ENCODE measurements at regions not wholly inside any gene's neighbourhood (a gene's known extent, or its start where the extent isn't known, plus 50 kb on each side); places are given as distances from the start of the nearest gene placed in this dataset.

- WGBS (ENCODE audit: extremely low coverage, insufficient coverage, insufficient read length): no CpG with 5 or more reads among the region's 8 CpGs
- H4K12ac ChIP-seq (ENCODE audit: low read depth, low read length): no peak overlapping the region
- H3K4ac ChIP-seq (ENCODE audit: low read depth, low read length): no peak overlapping the region
- H4K8ac ChIP-seq (ENCODE audit: low read depth, low read length): no peak overlapping the region
- H3K9me3 ChIP-seq (ENCODE audit: insufficient read depth, low read depth, low read length): peaks cover 2% of the 10 kb centered on the region
- no peak overlapping the region for H4K91ac ChIP-seq (ENCODE audit: low read depth, low read length)
- no peak overlapping the region for H3K27ac ChIP-seq (ENCODE audit: low read depth, low read length)
- H2BK5ac ChIP-seq (ENCODE audit: low read depth, low read length, poor library complexity): no peak overlapping the region
- no peak overlapping the region for H3K4me2 ChIP-seq (ENCODE audit: low read length)
- H2AFZ ChIP-seq (ENCODE audit: insufficient read depth, low read length, poor library complexity): no peak overlapping the region
- no peak overlapping the region for H2BK120ac ChIP-seq (ENCODE audit: insufficient read depth, low read length, poor library complexity)
- H3K4me1 ChIP-seq (ENCODE audit: control insufficient read depth in 1 of 2, insufficient read depth in 2 of 2, low read length in 2 of 2): no peaks in the 10 kb centered on the region
- H3K23ac ChIP-seq (ENCODE audit: low read length): no peak overlapping the region
- no peaks in the 10 kb centered on the region for H3K79me1 ChIP-seq (ENCODE audit: low read length)
- no peak overlapping the region for H3K9ac ChIP-seq (ENCODE audit: low read length)
- no peak overlapping the region for H3K18ac ChIP-seq (ENCODE audit: low read length)
- H3K27me3 ChIP-seq (ENCODE audit: insufficient read depth, low read length): no peaks in the 10 kb centered on the region
- H2AK5ac ChIP-seq (ENCODE audit: low read length): no peak overlapping the region
- DNase-seq: no peak
- no peak overlapping the region for H3K4me3 ChIP-seq (ENCODE audit: low read depth, low read length)
- H3K36me3 ChIP-seq (ENCODE audit: control insufficient read depth in 1 of 2, insufficient read depth in 2 of 2, low read length in 2 of 2): no peaks in the 10 kb centered on the region
- no peak overlapping the region for H3K14ac ChIP-seq (ENCODE audit: low read length)
- H3K79me2 ChIP-seq (ENCODE audit: control insufficient read depth, insufficient read depth, low read length, poor library complexity): no peaks in the 10 kb centered on the region
- H2BK12ac ChIP-seq (ENCODE audit: low read length): no peak overlapping the region
Measured at GRCh38 chr14:98946940-98947339, 325.1 kb downstream of the BCL11B start.

- Histone ChIP-seq H3K18ac (ENCODE audit: low read length) (no peak overlapping the region), H2BK12ac (ENCODE audit: low read length) (no peak overlapping the region), H3K14ac (ENCODE audit: low read length) (no peak overlapping the region), H2AK5ac (ENCODE audit: low read length) (no peak overlapping the region), H3K27me3 (ENCODE audit: insufficient read depth, low read length) (no peaks in the 10 kb centered on the region), H3K23ac (ENCODE audit: low read length) (no peak overlapping the region), H3K9me3 (ENCODE audit: insufficient read depth, low read depth, low read length) (peaks cover 2% of the 10 kb centered on the region), H3K79me1 (ENCODE audit: low read length) (no peaks in the 10 kb centered on the region), H3K36me3 (ENCODE audit: control insufficient read depth in 1 of 2, insufficient read depth in 2 of 2, low read length in 2 of 2) (no peaks in the 10 kb centered on the region), H2BK5ac (ENCODE audit: low read depth, low read length, poor library complexity) (no peak overlapping the region), H3K79me2 (ENCODE audit: control insufficient read depth, insufficient read depth, low read length, poor library complexity) (no peaks in the 10 kb centered on the region), H4K91ac (ENCODE audit: low read depth, low read length) (no peak overlapping the region), H4K8ac (ENCODE audit: low read depth, low read length) (no peak overlapping the region), H3K27ac (ENCODE audit: low read depth, low read length) (no peak overlapping the region), H3K4me2 (ENCODE audit: low read length) (no peak overlapping the region), H4K12ac (ENCODE audit: low read depth, low read length) (no peak overlapping the region), H3K9ac (ENCODE audit: low read length) (no peak overlapping the region), H2BK120ac (ENCODE audit: insufficient read depth, low read length, poor library complexity) (no peak overlapping the region), H3K4me1 (ENCODE audit: control insufficient read depth in 1 of 2, insufficient read depth in 2 of 2, low read length in 2 of 2) (no peaks in the 10 kb centered on the region), H2AFZ (ENCODE audit: insufficient read depth, low read length, poor library complexity) (no peak overlapping the region), H3K4me3 (ENCODE audit: low read depth, low read length) (no peak overlapping the region), H3K4ac (ENCODE audit: low read depth, low read length) (no peak overlapping the region)
- DNase-seq: no peak
- WGBS (ENCODE audit: extremely low coverage, insufficient coverage, insufficient read length): no CpG with 5 or more reads among the region's 8 CpGs
Measured at GRCh38 chr14:98947911-98948595, 323.9 kb downstream of the BCL11B start.

GRCh38 chr14:98949051-98949450, 322.9 kb downstream of the BCL11B start:
- Histone ChIP-seq H3K14ac (ENCODE audit: low read length) (no peak overlapping the region), H2BK5ac (ENCODE audit: low read depth, low read length, poor library complexity) (no peak overlapping the region), H2BK12ac (ENCODE audit: low read length) (no peak overlapping the region), H3K79me2 (ENCODE audit: control insufficient read depth, insufficient read depth, low read length, poor library complexity) (no peaks in the 10 kb centered on the region), H3K18ac (ENCODE audit: low read length) (no peak overlapping the region), H3K27me3 (ENCODE audit: insufficient read depth, low read length) (no peaks in the 10 kb centered on the region), H3K4me2 (ENCODE audit: low read length) (no peak overlapping the region), H3K9ac (ENCODE audit: low read length) (no peak overlapping the region), H3K36me3 (ENCODE audit: control insufficient read depth in 1 of 2, insufficient read depth in 2 of 2, low read length in 2 of 2) (no peaks in the 10 kb centered on the region), H3K9me3 (ENCODE audit: insufficient read depth, low read depth, low read length) (peaks cover 2% of the 10 kb centered on the region), H2AK5ac (ENCODE audit: low read length) (no peak overlapping the region), H3K27ac (ENCODE audit: low read depth, low read length) (no peak overlapping the region), H4K8ac (ENCODE audit: low read depth, low read length) (no peak overlapping the region), H3K79me1 (ENCODE audit: low read length) (no peaks in the 10 kb centered on the region), H3K4me1 (ENCODE audit: control insufficient read depth in 1 of 2, insufficient read depth in 2 of 2, low read length in 2 of 2) (no peaks in the 10 kb centered on the region), H4K91ac (ENCODE audit: low read depth, low read length) (no peak overlapping the region), H3K4ac (ENCODE audit: low read depth, low read length) (no peak overlapping the region), H3K23ac (ENCODE audit: low read length) (no peak overlapping the region), H2AFZ (ENCODE audit: insufficient read depth, low read length, poor library complexity) (no peak overlapping the region), H3K4me3 (ENCODE audit: low read depth, low read length) (no peak overlapping the region), H2BK120ac (ENCODE audit: insufficient read depth, low read length, poor library complexity) (no peak overlapping the region), H4K12ac (ENCODE audit: low read depth, low read length) (no peak overlapping the region)
- no CpG with 5 or more reads among the region's 2 CpGs for WGBS (ENCODE audit: extremely low coverage, insufficient coverage, insufficient read length)
- no peak for DNase-seq

- H4K12ac ChIP-seq (ENCODE audit: low read depth, low read length): no peak overlapping the region
- H3K9ac ChIP-seq (ENCODE audit: low read length): no peak overlapping the region
- H4K8ac ChIP-seq (ENCODE audit: low read depth, low read length): no peak overlapping the region
- no peak overlapping the region for H4K91ac ChIP-seq (ENCODE audit: low read depth, low read length)
- no peaks in the 10 kb centered on the region for H3K79me1 ChIP-seq (ENCODE audit: low read length)
- peaks cover 2% of the 10 kb centered on the region for H3K9me3 ChIP-seq (ENCODE audit: insufficient read depth, low read depth, low read length)
- no peak overlapping the region for H3K18ac ChIP-seq (ENCODE audit: low read length)
- H3K27ac ChIP-seq (ENCODE audit: low read depth, low read length): no peak overlapping the region
- H3K4me3 ChIP-seq (ENCODE audit: low read depth, low read length): no peak overlapping the region
- no peak overlapping the region for H3K4me2 ChIP-seq (ENCODE audit: low read length)
- no peak overlapping the region for H2AK5ac ChIP-seq (ENCODE audit: low read length)
- H2BK5ac ChIP-seq (ENCODE audit: low read depth, low read length, poor library complexity): no peak overlapping the region
- no peak for DNase-seq
- no peak overlapping the region for H3K23ac ChIP-seq (ENCODE audit: low read length)
- H3K14ac ChIP-seq (ENCODE audit: low read length): no peak overlapping the region
- WGBS (ENCODE audit: extremely low coverage, insufficient coverage, insufficient read length): no CpG with 5 or more reads among the region's 9 CpGs
- no peak overlapping the region for H2BK12ac ChIP-seq (ENCODE audit: low read length)
- H3K79me2 ChIP-seq (ENCODE audit: control insufficient read depth, insufficient read depth, low read length, poor library complexity): no peaks in the 10 kb centered on the region
- H2AFZ ChIP-seq (ENCODE audit: insufficient read depth, low read length, poor library complexity): no peak overlapping the region
- H2BK120ac ChIP-seq (ENCODE audit: insufficient read depth, low read length, poor library complexity): no peak overlapping the region
- no peaks in the 10 kb centered on the region for H3K4me1 ChIP-seq (ENCODE audit: control insufficient read depth in 1 of 2, insufficient read depth in 2 of 2, low read length in 2 of 2)
- no peaks in the 10 kb centered on the region for H3K27me3 ChIP-seq (ENCODE audit: insufficient read depth, low read length)
- H3K4ac ChIP-seq (ENCODE audit: low read depth, low read length): no peak overlapping the region
- no peaks in the 10 kb centered on the region for H3K36me3 ChIP-seq (ENCODE audit: control insufficient read depth in 1 of 2, insufficient read depth in 2 of 2, low read length in 2 of 2)
Measured at GRCh38 chr14:98949481-98950135, 322.4 kb downstream of the BCL11B start.
